H1 (cell line): ENCODE measurements at regions not wholly inside any gene's neighbourhood (a gene's known extent, or its start where the extent isn't known, plus 50 kb on each side); places are given as distances from the start of the nearest gene placed in this dataset.

Experiments used
- BACH1 ChIP-seq: IDR thresholded peaks from 2 replicates; pipeline ENCODE4 v1.6.1; 2012; ENCODE audit warnings: low read length, improper control_type of control experiment
- CBX5 ChIP-seq: fragments of 300-800, 300-1000 bp; sonication (generic); IDR thresholded peaks from 2 replicates; pipeline ENCODE4 v1.7.1; 2016; ENCODE audit warnings: antibody characterized with exemption, low read length, low read depth
- CHD2 ChIP-seq: IDR thresholded peaks from 2 replicates; pipeline ENCODE4 v1.6.1; 2012; ENCODE audit warnings: low read length, improper control_type of control experiment
- CTBP2 ChIP-seq: IDR thresholded peaks from 2 replicates; pipeline ENCODE4 v1.7.0; 2011; ENCODE audit warnings: borderline replicate concordance, mild to moderate bottlenecking, moderate library complexity, mixed read lengths, low read length; ENCODE audit not compliant: insufficient read depth, insufficient read length
- EZH2 ChIP-seq: fragments of 200-600 bp; sonication (generic); IDR thresholded peaks from 2 replicates; pipeline ENCODE4 v1.7.1; 2012; ENCODE audit warnings: low read depth, mild to moderate bottlenecking, moderate library complexity, low read length, inconsistent platforms; ENCODE audit not compliant: severe bottlenecking
- HDAC2 ChIP-seq, 2 experiments: fragments of 300-600 bp in 1 of 2; sonication (generic) in 1 of 2; IDR thresholded peaks; 2 replicates each; pipeline ENCODE4 v1.6.1; 2011 to 2012; ENCODE audit warnings: low read depth in 2 of 2, low read length in 2 of 2, mild to moderate bottlenecking in 2 of 2, moderate library complexity in 2 of 2, borderline replicate concordance in 1 of 2, inconsistent platforms in 1 of 2
- HDAC6 ChIP-seq: IDR thresholded peaks from one replicate; pipeline ENCODE4 v1.7.1; 2012; ENCODE audit warnings: low read depth, mild to moderate bottlenecking, inconsistent platforms, low read length, moderate library complexity
- KDM1A ChIP-seq: fragments of 200-600, 300-600 bp; sonication (generic); IDR thresholded peaks from 2 replicates; pipeline ENCODE4 v1.7.1; 2016; ENCODE audit warnings: mild to moderate bottlenecking, low read length, borderline replicate concordance
- POLR2A ChIP-seq, 2 experiments: IDR thresholded peaks; 1 replicate in 1 of 2; 2 replicates in 1 of 2; pipeline ENCODE4 v1.6.1; 2011; ENCODE audit warnings: low read depth in 2 of 2, low read length in 2 of 2, mild to moderate bottlenecking in 2 of 2; ENCODE audit errors: control extremely low read depth in 1 of 2
- POLR2AphosphoS5 ChIP-seq: IDR thresholded peaks from 2 replicates; pipeline ENCODE4 v1.6.1; 2011; ENCODE audit warnings: low read depth, low read length
- RBBP5 ChIP-seq: IDR thresholded peaks from 2 replicates; pipeline ENCODE4 v1.7.1; 2012; ENCODE audit warnings: low read depth, mild to moderate bottlenecking, inconsistent platforms, low read length, moderate library complexity, borderline replicate concordance
- SAP30 ChIP-seq: fragments of 300-600 bp; sonication (generic); IDR thresholded peaks from 2 replicates; pipeline ENCODE4 v1.7.1; 2012; ENCODE audit warnings: low read length, moderate library complexity, mild to moderate bottlenecking, inconsistent platforms; ENCODE audit not compliant: insufficient read depth, insufficient replicate concordance
- SIN3A ChIP-seq, 2 experiments: IDR thresholded peaks in 1 of 2; conservative IDR thresholded peaks in 1 of 2; 2 replicates each; pipeline ENCODE4 v1.6.1; 2011 to 2012; ENCODE audit warnings: low read length in 2 of 2, improper control_type of control experiment in 1 of 2, low read depth in 1 of 2, mild to moderate bottlenecking in 1 of 2
- SIX5 ChIP-seq: IDR thresholded peaks from 2 replicates; pipeline ENCODE4 v1.6.1; 2011; ENCODE audit warnings: mild to moderate bottlenecking, low read depth, low read length
- SP1 ChIP-seq: IDR thresholded peaks from 2 replicates; pipeline ENCODE4 v1.6.1; 2011; ENCODE audit warnings: low read depth, low read length
- TCF12 ChIP-seq: IDR thresholded peaks from 2 replicates; pipeline ENCODE4 v1.6.1; 2011; ENCODE audit warnings: low read depth, mild to moderate bottlenecking, low read length
- ZNF274 ChIP-seq: IDR thresholded peaks from 2 replicates; pipeline ENCODE4 v1.7.0; 2012; ENCODE audit warnings: low read length, borderline replicate concordance; ENCODE audit errors: extremely low read depth
- TF ChIP-seq, protein P1 (sequence below): IDR thresholded peaks from 2 replicates; pipeline ENCODE4 v1.6.1; 2012; ENCODE audit warnings: inconsistent platforms
- TF ChIP-seq, protein P2 (sequence below): IDR thresholded peaks from 2 replicates; pipeline ENCODE4 v1.6.1; 2012; ENCODE audit warnings: inconsistent platforms
- TF ChIP-seq, protein P3 (sequence below), 3 experiments: IDR thresholded peaks; 1 replicate in 2 of 3; 2 replicates in 1 of 3; pipeline versions ENCODE4 v1.5.1 to v1.6.1; 2011; ENCODE audit warnings: low read length in 3 of 3, mild to moderate bottlenecking in 3 of 3, inconsistent platforms in 2 of 3, low read depth in 1 of 3, moderate library complexity in 1 of 3; ENCODE audit not compliant: insufficient read depth in 1 of 3; ENCODE audit errors: control extremely low read depth in 1 of 3

DNA sequence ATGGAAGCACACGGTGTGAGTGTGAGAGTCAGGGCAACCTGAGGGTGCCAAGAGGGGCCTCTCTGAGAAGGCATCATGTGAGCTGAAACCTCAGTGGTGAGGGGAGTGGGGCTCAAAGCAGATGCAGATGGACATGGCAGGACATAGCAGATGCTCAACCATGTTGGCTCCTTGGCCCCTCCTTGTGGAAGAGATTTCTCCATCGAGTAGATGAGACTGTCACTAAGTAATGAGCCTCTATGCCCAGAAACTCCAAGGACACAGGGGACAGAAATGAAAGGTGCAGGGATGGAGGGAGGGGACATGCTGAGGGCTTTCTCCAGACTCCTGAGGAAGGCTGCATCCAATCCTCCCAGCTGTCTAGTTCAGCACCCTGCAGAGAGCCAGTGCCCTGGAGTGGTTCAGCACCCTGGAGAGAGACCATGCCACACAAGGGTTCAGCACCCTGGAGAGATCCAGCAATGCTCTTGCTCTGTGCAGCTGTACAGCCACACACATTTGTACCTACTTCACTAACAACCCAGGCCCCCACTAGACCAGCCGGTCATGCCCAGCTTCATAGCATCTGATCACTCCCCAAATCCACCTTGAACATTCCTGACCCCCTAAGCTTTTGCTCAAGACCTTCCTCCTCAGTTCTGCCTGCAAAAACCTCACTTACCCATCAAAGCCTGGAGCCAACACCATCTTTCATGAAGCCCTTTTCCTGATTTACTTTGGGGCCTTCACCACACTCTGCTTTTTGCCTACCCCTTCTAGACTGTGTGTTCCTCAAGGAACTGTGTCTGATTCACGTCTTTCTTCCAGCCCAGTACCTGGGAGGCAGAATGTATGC, 252.0 kb downstream of the CTTN start (continued):
- no peak for TF ChIP-seq CBX5
- no peak for TF ChIP-seq EZH2
- TF ChIP-seq TCF12, result no peak
- TF ChIP-seq HDAC2 (IDR thresholded peaks at IDR 0.05; ENCODE audit: borderline replicate concordance in 1 of 2, low read depth in 2 of 2, low read length in 2 of 2), result peak; percentile 99
- TF ChIP-seq ZNF274, result no peak
- TF ChIP-seq CHD2, result no peak
- TF ChIP-seq, protein P1, sequence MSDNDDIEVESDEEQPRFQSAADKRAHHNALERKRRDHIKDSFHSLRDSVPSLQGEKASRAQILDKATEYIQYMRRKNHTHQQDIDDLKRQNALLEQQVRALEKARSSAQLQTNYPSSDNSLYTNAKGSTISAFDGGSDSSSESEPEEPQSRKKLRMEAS, result peak; percentile 86
- no peak for TF ChIP-seq KDM1A
- no peak for TF ChIP-seq POLR2A (IDR thresholded peaks at IDR 0.05; ENCODE audit: control extremely low read depth in 1 of 2, low read depth in 2 of 2, low read length in 2 of 2)
- TF ChIP-seq SAP30, result peak; percentile 100
- peak; percentile 74 for TF ChIP-seq CTBP2
- TF ChIP-seq, protein P2, sequence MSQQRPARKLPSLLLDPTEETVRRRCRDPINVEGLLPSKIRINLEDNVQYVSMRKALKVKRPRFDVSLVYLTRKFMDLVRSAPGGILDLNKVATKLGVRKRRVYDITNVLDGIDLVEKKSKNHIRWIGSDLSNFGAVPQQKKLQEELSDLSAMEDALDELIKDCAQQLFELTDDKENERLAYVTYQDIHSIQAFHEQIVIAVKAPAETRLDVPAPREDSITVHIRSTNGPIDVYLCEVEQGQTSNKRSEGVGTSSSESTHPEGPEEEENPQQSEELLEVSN, result no peak
- TF ChIP-seq SIX5, result no peak
- no peak for TF ChIP-seq SP1
- TF ChIP-seq RBBP5, result 0 out of 2 replicates have a peak, but pooled peaks have one; percentile 43
- TF ChIP-seq HDAC6, result no peak
- TF ChIP-seq, protein P3, sequence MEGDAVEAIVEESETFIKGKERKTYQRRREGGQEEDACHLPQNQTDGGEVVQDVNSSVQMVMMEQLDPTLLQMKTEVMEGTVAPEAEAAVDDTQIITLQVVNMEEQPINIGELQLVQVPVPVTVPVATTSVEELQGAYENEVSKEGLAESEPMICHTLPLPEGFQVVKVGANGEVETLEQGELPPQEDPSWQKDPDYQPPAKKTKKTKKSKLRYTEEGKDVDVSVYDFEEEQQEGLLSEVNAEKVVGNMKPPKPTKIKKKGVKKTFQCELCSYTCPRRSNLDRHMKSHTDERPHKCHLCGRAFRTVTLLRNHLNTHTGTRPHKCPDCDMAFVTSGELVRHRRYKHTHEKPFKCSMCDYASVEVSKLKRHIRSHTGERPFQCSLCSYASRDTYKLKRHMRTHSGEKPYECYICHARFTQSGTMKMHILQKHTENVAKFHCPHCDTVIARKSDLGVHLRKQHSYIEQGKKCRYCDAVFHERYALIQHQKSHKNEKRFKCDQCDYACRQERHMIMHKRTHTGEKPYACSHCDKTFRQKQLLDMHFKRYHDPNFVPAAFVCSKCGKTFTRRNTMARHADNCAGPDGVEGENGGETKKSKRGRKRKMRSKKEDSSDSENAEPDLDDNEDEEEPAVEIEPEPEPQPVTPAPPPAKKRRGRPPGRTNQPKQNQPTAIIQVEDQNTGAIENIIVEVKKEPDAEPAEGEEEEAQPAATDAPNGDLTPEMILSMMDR (IDR thresholded peaks at IDR 0.05; ENCODE audit: control extremely low read depth in 1 of 3, insufficient read depth in 1 of 3, low read depth in 1 of 3, low read length in 3 of 3), result no peak
- TF ChIP-seq BACH1, result no peak
- TF ChIP-seq POLR2AphosphoS5, result no peak
- TF ChIP-seq SIN3A (conservative IDR thresholded peaks at IDR 0.05 in 1 of 2, IDR thresholded peaks at IDR 0.05 in 1 of 2; ENCODE audit: low read depth in 1 of 2, low read length in 2 of 2), result peak; percentile 100
